Epidermal melanocyte (primary cell): ENCODE measurements at regions not wholly inside any gene's neighbourhood (a gene's known extent, or its start where the extent isn't known, plus 50 kb on each side); places are given as distances from the start of the nearest gene placed in this dataset.
"Not testable (repeated sequence)": the region's sequence is repeated elsewhere in the genome, so short reads cannot be mapped to it uniquely, and the experiment has no call there.

Source experiments
- DNase-seq: peaks from one replicate; pipeline ENCODE4 v3.0.0; 2011; ENCODE audit warnings: low spot score; ENCODE audit not compliant: insufficient read length

GRCh38 chr2:21772624-21773023, 648.9 kb downstream of the TDRD15 start:
- DNase-seq: no peak

GRCh38 chr2:21773168-21773567, 649.4 kb downstream of the TDRD15 start:
- DNase-seq: no peak

- DNase-seq: no peak
These were observed 651.1 kb downstream of the TDRD15 start for GRCh38 chr2:21774691-21775368.

- DNase-seq: no peak
These were observed 656.0 kb downstream of the TDRD15 start for GRCh38 chr2:21779786-21780185.

- no peak for DNase-seq
These were observed 658.2 kb downstream of the TDRD15 start for GRCh38 chr2:21781962-21782361.

GRCh38 chr2:21782866-21783265, 659.1 kb downstream of the TDRD15 start:
- no peak for DNase-seq

GRCh38 chr2:21787941-21788340, 664.2 kb downstream of the TDRD15 start:
- DNase-seq: no peak

GRCh38 chr2:21790311-21790710, 666.5 kb downstream of the TDRD15 start:
- not testable (repeated sequence) for DNase-seq

- no peak for DNase-seq
These were observed 668.8 kb downstream of the TDRD15 start for GRCh38 chr2:21792571-21792970.

GRCh38 chr2:21793461-21793860, 669.7 kb downstream of the TDRD15 start:
- DNase-seq: no peak

GRCh38 chr2:21794611-21795010, 670.8 kb downstream of the TDRD15 start:
- no peak for DNase-seq

- DNase-seq: no peak
These were observed 676.6 kb downstream of the TDRD15 start for GRCh38 chr2:21800356-21800755.

GRCh38 chr2:21803550-21803949, 679.8 kb downstream of the TDRD15 start:
- no peak for DNase-seq

- DNase-seq: no peak
These were observed 680.4 kb downstream of the TDRD15 start for GRCh38 chr2:21804151-21804550.

GRCh38 chr2:21811541-21811940, 687.8 kb downstream of the TDRD15 start:
- no peak for DNase-seq

- DNase-seq: no peak
These were observed 689.0 kb downstream of the TDRD15 start for GRCh38 chr2:21812766-21813165.

GRCh38 chr2:21814588-21815149, 690.9 kb downstream of the TDRD15 start:
- no peak for DNase-seq

- no peak for DNase-seq
These were observed 694.5 kb downstream of the TDRD15 start for GRCh38 chr2:21818212-21818795.

- no peak for DNase-seq
These were observed 695.7 kb downstream of the TDRD15 start for GRCh38 chr2:21819454-21819853.

GRCh38 chr2:21820271-21820670, 696.5 kb downstream of the TDRD15 start:
- no peak for DNase-seq

GRCh38 chr2:21821672-21822227, 698.0 kb downstream of the TDRD15 start:
- no peak for DNase-seq

- DNase-seq: no peak
These were observed 698.7 kb downstream of the TDRD15 start for GRCh38 chr2:21822505-21822904.

- DNase-seq: no peak
These were observed 710.0 kb downstream of the TDRD15 start for GRCh38 chr2:21833767-21834166.
